ENCODE measurements at regions not wholly inside any gene's neighbourhood (a gene's known extent, or its start where the extent isn't known, plus 50 kb on each side); places are given as distances from the start of the nearest gene placed in this dataset.
A peak's percentile ranks its signal among the peaks of the same experiment; 100 is the strongest.

GRCh38 chr10:58996866-58997265 lies 179.6 kb upstream of the PHYHIPL start:
- no peak for DNase-seq (ENCODE audit: low spot score)

GRCh38 chr10:58998924-58999713 lies 177.3 kb upstream of the PHYHIPL start:
- peak; percentile 97 for DNase-seq (ENCODE audit: low spot score)

DNA sequence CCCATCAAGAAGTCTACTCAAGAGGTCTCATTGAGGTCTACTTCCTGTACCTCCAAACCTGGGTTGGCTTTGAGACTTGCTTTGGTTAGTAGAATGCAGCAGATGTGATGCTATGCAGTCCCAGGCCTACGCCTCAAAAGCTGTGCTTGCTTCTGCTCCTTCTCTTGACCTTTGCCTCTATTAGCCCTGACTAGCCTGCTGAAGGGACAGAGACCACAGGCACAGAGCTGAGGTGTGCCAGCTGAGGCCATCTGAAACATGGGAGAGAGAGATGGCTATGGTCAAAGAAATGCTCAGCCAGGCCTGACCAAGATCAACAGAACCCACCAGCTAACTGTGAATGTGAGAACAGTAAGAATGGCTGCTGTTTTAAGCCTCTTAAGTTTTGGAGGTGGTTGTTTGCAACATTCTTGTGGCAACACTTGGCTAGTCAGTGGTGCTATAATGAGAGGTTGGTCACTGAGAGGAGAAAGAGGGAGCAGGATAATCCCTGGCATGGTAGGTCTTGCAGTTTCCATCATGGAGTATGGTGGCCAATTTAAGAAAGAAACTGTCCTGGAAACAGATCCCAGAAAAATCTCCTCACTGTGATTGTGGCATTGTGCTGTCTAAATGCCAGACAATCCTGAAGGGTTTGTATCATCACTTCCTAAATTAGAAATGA lies 176.1 kb upstream of the PHYHIPL start:
- peak; percentile 70 for DNase-seq (ENCODE audit: low spot score)

DNA sequence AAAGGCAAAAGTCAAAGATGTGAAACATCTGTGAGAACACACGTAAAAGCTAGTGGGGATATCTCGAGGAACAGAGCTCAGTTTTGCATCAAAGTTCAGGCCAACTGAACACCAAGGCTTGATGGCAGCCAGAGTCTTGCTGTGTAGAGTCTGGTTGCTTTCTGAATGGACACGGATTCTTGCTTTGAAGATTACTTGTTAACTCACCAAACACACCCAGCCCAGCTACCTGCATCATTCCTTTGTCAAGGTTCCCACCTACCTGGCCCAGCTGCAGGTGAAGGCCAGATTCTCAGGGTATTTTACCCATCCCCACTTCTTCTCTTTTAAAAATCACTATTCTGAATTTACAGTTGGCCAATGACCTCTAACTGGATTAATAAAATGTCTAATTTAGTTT lies 174.4 kb upstream of the PHYHIPL start:
- DNase-seq (ENCODE audit: low spot score): no peak

GRCh38 chr10:59003203-59003602 lies 173.2 kb upstream of the PHYHIPL start:
- no peak for DNase-seq (ENCODE audit: low spot score)

DNA sequence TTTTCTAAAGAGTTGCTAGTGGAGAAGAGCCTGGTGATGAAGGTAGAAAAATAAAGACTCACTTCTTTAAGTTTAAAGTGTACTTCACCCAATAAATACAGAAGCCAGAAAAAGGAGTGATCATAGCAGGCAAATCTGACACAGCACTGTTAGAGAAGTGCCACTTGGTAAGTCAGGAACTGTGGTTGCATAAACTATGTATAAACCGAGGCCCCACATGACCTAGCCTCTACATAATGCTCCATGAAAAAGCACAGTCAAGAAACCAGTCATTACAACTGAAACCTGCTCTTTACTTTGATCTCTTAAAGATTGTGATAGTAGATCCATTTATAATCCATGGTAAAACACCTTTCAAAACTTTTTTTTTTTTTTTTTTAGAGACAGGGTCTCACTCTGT lies 172.1 kb upstream of the PHYHIPL start:
- no peak for DNase-seq (ENCODE audit: low spot score)

GRCh38 chr10:59006511-59007306 lies 169.7 kb upstream of the PHYHIPL start:
- DNase-seq (ENCODE audit: low spot score): no peak

DNA sequence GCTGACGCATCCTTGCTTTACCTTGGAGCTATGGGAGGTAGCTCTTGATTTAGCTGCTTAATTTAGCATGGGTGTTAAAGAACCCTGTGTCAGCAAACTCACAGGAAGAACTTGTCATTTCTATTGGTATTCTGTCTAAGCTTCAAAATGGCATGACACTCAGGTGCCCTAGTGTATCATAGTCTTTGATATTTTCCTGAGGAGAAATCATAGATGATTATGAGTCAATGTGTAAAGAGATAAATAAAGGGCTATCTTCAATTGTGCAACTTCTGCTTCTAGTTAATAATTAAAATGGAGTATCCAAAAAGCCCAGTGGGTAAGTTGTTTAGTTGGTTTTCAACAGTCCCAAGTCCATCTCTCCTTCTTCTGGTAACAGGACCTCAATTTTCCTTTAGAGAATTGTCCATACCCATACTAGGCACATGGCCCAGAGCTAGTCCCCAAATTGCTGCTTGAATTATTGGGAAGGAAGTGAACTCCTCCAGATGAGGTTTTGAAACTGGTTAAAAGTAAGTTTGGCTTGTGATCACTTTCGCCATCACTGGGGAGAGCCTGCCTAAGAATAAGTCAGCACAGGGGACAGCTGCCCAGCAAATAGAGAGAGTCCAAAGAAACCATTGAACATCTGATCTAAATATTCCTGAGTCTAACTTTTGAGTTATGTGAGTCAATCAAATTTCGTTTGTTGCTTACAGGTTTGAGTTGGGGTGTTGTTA lies 169.0 kb upstream of the PHYHIPL start:
- DNase-seq (ENCODE audit: low spot score): no peak

DNA sequence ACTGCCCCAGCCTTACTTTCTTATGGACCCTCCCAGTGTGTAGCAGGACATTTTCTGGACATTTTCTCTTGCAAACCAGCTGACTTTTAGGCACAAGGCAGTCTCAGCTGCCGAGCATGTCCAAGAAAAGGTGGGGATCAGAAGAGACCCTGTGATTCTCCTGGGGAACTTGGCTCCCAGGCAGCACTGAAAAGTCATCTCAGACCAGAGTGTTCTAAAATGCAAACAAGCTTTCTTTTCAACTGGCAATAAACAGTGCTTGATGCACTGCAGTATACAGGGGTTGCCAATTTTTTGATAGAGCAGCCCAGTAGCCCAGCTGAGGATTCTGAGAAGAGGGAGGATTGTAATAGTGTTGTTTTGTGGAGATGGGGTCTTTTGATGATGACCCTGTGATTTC lies 168.0 kb upstream of the PHYHIPL start:
- peak; percentile 82 for DNase-seq (ENCODE audit: low spot score)

- DNase-seq (ENCODE audit: low spot score): no peak
These were observed 164.3 kb upstream of the PHYHIPL start for GRCh38 chr10:59011972-59012632.

- DNase-seq (ENCODE audit: low spot score): no peak
These were observed 163.6 kb upstream of the PHYHIPL start for GRCh38 chr10:59012839-59013238.

GRCh38 chr10:59016043-59016442 lies 160.4 kb upstream of the PHYHIPL start:
- peak; percentile 77 for DNase-seq (ENCODE audit: low spot score)

DNA sequence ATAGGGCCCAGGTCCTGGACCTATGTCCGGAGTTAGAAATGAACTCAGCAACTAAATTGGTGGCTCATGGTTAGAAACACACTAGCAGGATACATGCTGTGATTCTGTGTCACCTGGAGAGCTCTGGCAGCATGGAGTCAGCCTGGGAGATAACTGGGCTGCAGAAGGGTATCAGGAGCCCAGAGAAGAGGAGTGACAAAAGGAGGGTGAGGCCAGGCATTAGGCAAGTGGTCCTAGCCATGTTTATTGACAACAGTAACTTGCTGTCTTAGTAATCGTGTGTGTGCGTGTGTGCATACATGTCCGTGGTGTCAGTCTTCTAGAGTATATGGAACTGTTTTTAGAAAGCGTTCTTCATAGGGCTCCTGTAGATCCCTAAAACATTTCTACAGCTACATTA lies 157.5 kb upstream of the PHYHIPL start:
- no peak for DNase-seq (ENCODE audit: low spot score)

DNA sequence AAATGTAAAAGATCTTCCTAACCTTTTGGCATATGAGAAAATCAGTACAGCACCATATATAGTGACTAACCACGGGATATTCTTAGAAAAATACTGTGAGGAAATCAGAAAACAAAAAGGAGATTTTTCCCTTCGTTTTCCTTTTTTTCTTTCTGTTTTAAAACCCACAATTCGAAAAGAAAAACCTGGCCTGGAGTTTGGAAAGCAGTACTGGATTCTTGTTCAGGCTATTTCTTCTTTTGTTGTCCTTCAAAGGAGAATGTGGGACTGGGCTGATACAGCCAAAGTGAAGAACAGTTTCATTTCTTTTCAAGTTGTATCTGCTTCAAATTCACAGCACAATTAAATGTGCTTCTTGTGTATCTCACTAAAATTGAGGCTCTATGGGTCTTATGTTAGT lies 156.8 kb upstream of the PHYHIPL start:
- DNase-seq (ENCODE audit: low spot score): no peak

GRCh38 chr10:59020502-59020901 lies 155.9 kb upstream of the PHYHIPL start:
- no peak for DNase-seq (ENCODE audit: low spot score)

DNA sequence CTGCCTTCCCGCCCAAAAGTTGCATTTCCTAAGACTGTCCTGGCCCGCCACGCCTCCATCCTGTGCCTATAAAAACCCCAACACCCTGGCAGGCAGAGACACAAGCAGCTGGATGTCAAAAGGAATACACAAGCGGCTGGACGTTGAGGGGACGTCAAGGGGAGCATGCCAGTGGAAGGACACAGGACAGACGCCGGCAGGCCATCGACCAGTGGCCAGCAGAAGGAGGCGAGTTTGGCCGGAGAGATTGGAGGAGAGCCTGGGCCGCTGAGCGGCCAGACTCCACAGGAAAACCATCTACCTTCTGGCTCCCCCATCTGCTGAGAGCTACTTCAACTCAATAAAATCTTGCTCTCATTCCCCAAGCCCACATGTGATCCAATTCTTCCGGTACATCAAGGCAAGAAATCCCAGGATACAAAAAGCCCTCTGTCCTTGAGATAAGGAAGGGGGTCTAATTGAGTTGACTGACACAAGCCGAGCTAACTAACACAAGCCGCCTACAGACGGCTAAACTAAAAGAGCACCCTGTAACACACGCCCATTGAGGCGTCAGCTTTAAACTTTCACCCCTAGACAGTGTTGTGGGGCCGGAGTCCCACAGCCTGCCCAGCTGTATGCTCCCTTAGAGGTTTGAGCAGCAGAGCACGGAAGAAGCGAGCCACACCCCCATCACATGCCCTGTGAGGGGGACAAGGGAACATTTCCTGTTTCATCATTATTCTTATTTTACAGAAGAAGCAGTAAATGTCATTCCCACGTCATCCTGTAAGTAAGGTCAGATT lies 150.3 kb upstream of the PHYHIPL start:
- no peak for DNase-seq (ENCODE audit: low spot score)

GRCh38 chr10:59027975-59028655 lies 148.3 kb upstream of the PHYHIPL start:
- no peak for DNase-seq (ENCODE audit: low spot score)

DNA sequence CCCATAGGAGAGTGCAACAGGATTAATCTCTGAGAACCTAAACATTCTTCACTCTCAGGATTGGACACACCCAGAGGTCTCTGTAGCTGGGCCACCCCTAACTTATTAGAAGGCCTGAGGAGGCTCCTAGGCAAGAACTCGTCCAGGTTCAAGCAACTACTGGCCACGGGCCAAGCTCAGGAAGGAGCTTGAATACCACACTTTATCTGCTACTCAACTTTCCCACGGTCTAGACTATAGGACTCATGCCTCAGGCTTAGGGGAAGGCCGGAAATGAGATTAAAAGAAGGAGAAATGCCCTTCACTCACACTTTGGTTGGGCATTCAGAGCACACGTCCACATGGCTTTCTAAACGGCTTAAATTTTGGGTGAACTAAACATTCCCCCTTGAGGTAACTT lies 142.8 kb upstream of the PHYHIPL start:
- no peak for DNase-seq (ENCODE audit: low spot score)

GRCh38 chr10:59036311-59037017 lies 140.0 kb upstream of the PHYHIPL start:
- no peak for DNase-seq (ENCODE audit: low spot score)

DNA sequence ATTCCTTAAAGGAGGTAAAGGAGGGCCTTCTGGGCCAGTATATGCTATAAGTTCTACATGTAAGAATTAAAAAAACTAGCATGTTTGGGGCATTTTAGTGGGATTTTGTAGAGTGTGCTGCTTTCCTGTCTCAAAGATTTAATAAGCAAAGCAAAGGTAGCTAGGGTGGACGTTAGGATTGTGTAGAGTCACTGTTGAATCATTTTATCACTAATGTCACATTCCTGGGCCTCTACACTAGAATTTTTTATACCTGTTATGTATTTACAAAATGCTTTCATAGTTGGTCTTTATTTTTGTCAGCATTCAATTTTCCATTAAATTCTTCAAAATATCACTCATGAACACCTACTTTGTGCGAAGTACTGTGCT lies 139.4 kb upstream of the PHYHIPL start:
- DNase-seq (ENCODE audit: low spot score): no peak
